KMS-11 (cell line): ENCODE measurements at regions not wholly inside any gene's neighbourhood (a gene's known extent, or its start where the extent isn't known, plus 50 kb on each side); places are given as distances from the start of the nearest gene placed in this dataset.

Source experiments
- H2AFZ ChIP-seq: fragments of 200-600 bp; sonication (generic); 2 replicates; pipeline ENCODE4 v1.6.1; 2016; ENCODE audit warnings: antibody characterized with exemption, mixed run types, low read depth
- H3K27ac ChIP-seq: fragments of 200-600 bp; sonication (generic); 2 replicates; pipeline ENCODE4 v1.6.1; 2016; ENCODE audit warnings: mild to moderate bottlenecking, mixed run types
- H3K27me3 ChIP-seq: fragments of 200-600 bp; sonication (generic); 2 replicates; pipeline ENCODE4 v1.6.1; 2017; ENCODE audit warnings: mild to moderate bottlenecking, low read depth, mixed run types, moderate library complexity; ENCODE audit not compliant: insufficient read depth
- H3K36me3 ChIP-seq: fragments of 200-600 bp; sonication (generic); 2 replicates; pipeline ENCODE4 v1.6.1; 2017; ENCODE audit warnings: mild to moderate bottlenecking, mixed run types; ENCODE audit not compliant: insufficient read depth
- H3K4me1 ChIP-seq: fragments of 200-600 bp; sonication (generic); 2 replicates; pipeline ENCODE4 v1.6.1; 2016; ENCODE audit warnings: mild to moderate bottlenecking, low read depth, mixed run types; ENCODE audit not compliant: poor library complexity, severe bottlenecking
- H3K4me2 ChIP-seq: fragments of 200-600 bp; sonication (generic); 2 replicates; pipeline ENCODE4 v1.7.0; 2016; ENCODE audit warnings: mild to moderate bottlenecking, mixed run types
- H3K4me3 ChIP-seq: fragments of 200-600 bp; sonication (generic); IDR thresholded peaks from 2 replicates; pipeline ENCODE4 v1.6.1; 2017; ENCODE audit warnings: low read depth, low read length, mixed read lengths; ENCODE audit not compliant: insufficient read depth
- H3K79me2 ChIP-seq: fragments of 200-600 bp; sonication (generic); 2 replicates; pipeline ENCODE4 v1.6.1; 2016; ENCODE audit warnings: low read depth, mixed run types; ENCODE audit not compliant: insufficient read depth
- H3K9ac ChIP-seq: fragments of 200-600 bp; sonication (generic); 2 replicates; pipeline ENCODE4 v1.6.1; 2016; ENCODE audit warnings: mild to moderate bottlenecking, mixed run types
- H4K20me1 ChIP-seq: fragments of 200-600 bp; sonication (generic); 2 replicates; pipeline ENCODE4 v1.6.1; 2016; ENCODE audit warnings: mild to moderate bottlenecking, mixed run types; ENCODE audit not compliant: insufficient read depth
- TF ChIP-seq, protein P1 (sequence below): fragments of 200-600 bp; sonication (generic); conservative IDR thresholded peaks from 2 replicates; pipeline ENCODE4 v1.6.1; 2017; ENCODE audit warnings: low read depth, mild to moderate bottlenecking, antibody characterized with exemption, low read length, moderate library complexity, mixed read lengths

DNA sequence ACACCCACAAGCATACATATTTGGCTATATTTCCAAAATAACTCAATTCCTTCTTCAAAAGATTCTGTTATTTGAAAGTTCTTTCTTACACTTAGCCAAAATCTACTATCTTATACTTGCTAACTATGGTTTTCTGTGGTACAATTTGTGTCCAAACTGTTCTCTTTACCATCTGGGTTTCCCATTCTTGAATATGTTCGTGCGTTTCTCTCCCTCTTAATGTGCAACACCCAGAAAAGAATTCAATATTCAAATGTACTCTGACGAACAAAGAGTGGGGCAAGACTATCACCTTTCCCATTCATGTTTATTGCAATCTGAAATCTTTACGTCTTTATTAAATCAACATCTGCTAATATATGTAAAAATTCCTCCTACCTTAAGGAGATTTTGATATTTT, 912.7 kb downstream of the FAT4 start:
- no peak overlapping the region for H3K9ac ChIP-seq
- H4K20me1 ChIP-seq = no peaks in the 10 kb centered on the region
- H3K4me1 ChIP-seq = no peaks in the 10 kb centered on the region
- H3K4me2 ChIP-seq = no peak overlapping the region
- no peak overlapping the region for H3K27ac ChIP-seq
- no peaks in the 10 kb centered on the region for H3K79me2 ChIP-seq
- H2AFZ ChIP-seq = no peak overlapping the region
- H3K36me3 ChIP-seq = no peaks in the 10 kb centered on the region
- no peak overlapping the region for H3K4me3 ChIP-seq
- H3K27me3 ChIP-seq = no peaks in the 10 kb centered on the region
- TF ChIP-seq, protein P1, sequence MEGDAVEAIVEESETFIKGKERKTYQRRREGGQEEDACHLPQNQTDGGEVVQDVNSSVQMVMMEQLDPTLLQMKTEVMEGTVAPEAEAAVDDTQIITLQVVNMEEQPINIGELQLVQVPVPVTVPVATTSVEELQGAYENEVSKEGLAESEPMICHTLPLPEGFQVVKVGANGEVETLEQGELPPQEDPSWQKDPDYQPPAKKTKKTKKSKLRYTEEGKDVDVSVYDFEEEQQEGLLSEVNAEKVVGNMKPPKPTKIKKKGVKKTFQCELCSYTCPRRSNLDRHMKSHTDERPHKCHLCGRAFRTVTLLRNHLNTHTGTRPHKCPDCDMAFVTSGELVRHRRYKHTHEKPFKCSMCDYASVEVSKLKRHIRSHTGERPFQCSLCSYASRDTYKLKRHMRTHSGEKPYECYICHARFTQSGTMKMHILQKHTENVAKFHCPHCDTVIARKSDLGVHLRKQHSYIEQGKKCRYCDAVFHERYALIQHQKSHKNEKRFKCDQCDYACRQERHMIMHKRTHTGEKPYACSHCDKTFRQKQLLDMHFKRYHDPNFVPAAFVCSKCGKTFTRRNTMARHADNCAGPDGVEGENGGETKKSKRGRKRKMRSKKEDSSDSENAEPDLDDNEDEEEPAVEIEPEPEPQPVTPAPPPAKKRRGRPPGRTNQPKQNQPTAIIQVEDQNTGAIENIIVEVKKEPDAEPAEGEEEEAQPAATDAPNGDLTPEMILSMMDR = no peak

DNA sequence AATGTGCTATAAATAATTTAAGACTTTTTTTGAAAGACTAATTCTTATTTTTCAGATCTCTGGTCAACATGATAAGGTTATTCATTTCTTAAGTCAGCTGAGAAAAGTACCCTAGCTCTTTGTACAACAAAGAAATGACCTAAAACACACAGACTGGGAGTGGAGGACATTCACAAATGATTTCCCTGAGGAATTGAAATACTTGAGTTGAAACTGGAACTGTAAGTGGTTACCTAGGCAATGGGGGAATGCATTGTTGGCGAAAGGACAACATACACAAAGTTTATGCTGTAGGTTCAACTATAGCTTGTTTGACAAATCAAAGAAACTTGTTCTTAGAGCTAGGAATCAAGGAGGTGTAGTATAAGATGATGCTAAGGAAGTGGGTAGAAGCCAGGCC, 915.5 kb downstream of the FAT4 start:
- Histone ChIP-seq H3K79me2 (no peaks in the 10 kb centered on the region), H3K27ac (no peak overlapping the region), H3K4me2 (no peak overlapping the region), H3K27me3 (no peaks in the 10 kb centered on the region), H3K4me3 (no peak overlapping the region), H3K9ac (no peak overlapping the region), H4K20me1 (no peaks in the 10 kb centered on the region), H3K4me1 (no peaks in the 10 kb centered on the region), H3K36me3 (no peaks in the 10 kb centered on the region), H2AFZ (no peak overlapping the region)
- TF ChIP-seq, protein P1 = no peak

DNA sequence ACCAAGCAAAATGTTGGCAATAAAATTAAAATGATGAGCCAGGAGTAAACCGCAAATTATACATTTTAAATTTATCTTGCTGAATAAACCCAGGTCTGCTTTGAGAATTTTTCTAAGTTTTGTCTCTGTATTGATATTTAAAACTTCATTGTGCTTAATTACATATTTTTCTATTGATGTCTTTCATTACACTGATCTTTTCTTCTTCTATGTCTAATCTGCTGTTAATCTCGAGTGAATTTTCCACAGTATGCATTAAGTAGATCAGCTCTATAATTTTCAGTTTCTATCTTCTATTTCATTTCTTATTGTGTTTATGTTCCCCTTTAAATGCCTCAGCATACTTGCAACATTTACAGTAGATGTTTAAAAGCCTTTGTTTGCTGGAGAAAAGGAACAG, 918.7 kb downstream of the FAT4 start:
- H3K4me1 ChIP-seq = no peaks in the 10 kb centered on the region
- TF ChIP-seq, protein P1 = no peak
- H3K4me2 ChIP-seq = no peak overlapping the region

GRCh38 chr4:126238013-126238412, 923.3 kb downstream of the FAT4 start:
- TF ChIP-seq, protein P1 = no peak
- H3K79me2 ChIP-seq = no peaks in the 10 kb centered on the region
- no peak overlapping the region for H2AFZ ChIP-seq
- H4K20me1 ChIP-seq = no peaks in the 10 kb centered on the region
- no peak overlapping the region for H3K4me3 ChIP-seq
- H3K4me2 ChIP-seq = no peak overlapping the region
- H3K4me1 ChIP-seq = no peaks in the 10 kb centered on the region
- H3K9ac ChIP-seq = no peak overlapping the region
- no peaks in the 10 kb centered on the region for H3K27me3 ChIP-seq
- H3K36me3 ChIP-seq = no peaks in the 10 kb centered on the region
- H3K27ac ChIP-seq = no peak overlapping the region

More for the DNA sequence above, 918.7 kb downstream of the FAT4 start:
- no peak overlapping the region for H3K4me3 ChIP-seq
- no peaks in the 10 kb centered on the region for H4K20me1 ChIP-seq
- H2AFZ ChIP-seq = no peak overlapping the region
- H3K27me3 ChIP-seq = no peaks in the 10 kb centered on the region
- H3K36me3 ChIP-seq = no peaks in the 10 kb centered on the region
- H3K9ac ChIP-seq = no peak overlapping the region
- H3K79me2 ChIP-seq = no peaks in the 10 kb centered on the region
- H3K27ac ChIP-seq = no peak overlapping the region
